HepG2 (cell line): ENCODE measurements at regions not wholly inside any gene's neighbourhood (a gene's known extent, or its start where the extent isn't known, plus 50 kb on each side); places are given as distances from the start of the nearest gene placed in this dataset.

Source experiments
- ATAC-seq: fragments of 200-7000 bp; cut with Tn5 transposase; 3 replicates; pipeline ENCODE4 v1.9.1; 2020; ENCODE audit warnings: mild to moderate bottlenecking, moderate library complexity
- BruUV-seq: library from RNA; stranded (reverse); fragments of 400-500 nt; replicated peaks from 2 replicates; lab custom pipeline; 2021; lab: Mats Ljungman, UMichigan
- CTCF ChIA-PET: fragments of 300-600 bp; formaldehyde crosslinking; extraction: SDS; loops from one replicate; lab custom pipeline; 2021; ENCODE audit warnings: low total read pairs, inconsistent platforms, low intra/inter-chr PET ratio; lab: Yijun Ruan, JAX
- POLR2A ChIA-PET: fragments of 350-600 bp; sonication (Branson Sonifier 250); formaldehyde crosslinking; loops from one replicate; lab custom pipeline; 2020; ENCODE audit warnings: antibody characterized with exemption, inconsistent platforms; lab: Yijun Ruan, JAX
- DNase-seq: peaks from one replicate; pipeline ENCODE4 v3.0.0-alpha.2; 2015; ENCODE audit warnings: low spot score
- FAIRE-seq: peaks from 3 replicates; lab custom pipeline; 2011; peaks lifted over from hg19 to GRCh38; lab: Jason Lieb, UNC
- H2AFZ ChIP-seq: one replicate; pipeline ENCODE4 v1.6.1; 2011; ENCODE audit warnings: low read length, inconsistent platforms
- H3K27ac ChIP-seq: fragments of 300-600 bp; 3 replicates; pipeline ENCODE4 v1.8.0; 2011; ENCODE audit warnings: mixed run types, mild to moderate bottlenecking, mixed read lengths, low read length, inconsistent platforms; ENCODE audit not compliant: insufficient read depth; ENCODE audit errors: extremely low read length
- H3K27me3 ChIP-seq, 2 experiments: fragments of 200-600 bp in 1 of 2; 2 replicates in 1 of 2; 3 replicates in 1 of 2; pipeline versions ENCODE4 v1.6.0 to v1.8.0; 2011; ENCODE audit warnings: low read length in 2 of 2, mild to moderate bottlenecking in 2 of 2, moderate library complexity in 2 of 2, inconsistent platforms in 1 of 2; ENCODE audit not compliant: insufficient read depth in 2 of 2, control insufficient read depth in 1 of 2
- H3K36me3 ChIP-seq, 2 experiments: fragments of 200-600 bp in 1 of 2; replicated peaks in 1 of 2; 2 replicates in 1 of 2; 3 replicates in 1 of 2; pipeline versions ENCODE4 v1.5.1 to v1.8.0; 2011; ENCODE audit warnings: low read length in 2 of 2, inconsistent platforms in 1 of 2; ENCODE audit not compliant: insufficient read depth in 2 of 2, control insufficient read depth in 1 of 2
- H3K4me1 ChIP-seq: 2 replicates; pipeline ENCODE4 v1.5.1; 2012; ENCODE audit warnings: low read length, inconsistent platforms; ENCODE audit not compliant: insufficient read depth
- H3K4me2 ChIP-seq: 2 replicates; pipeline ENCODE4 v1.6.0; 2011; ENCODE audit warnings: low read depth, low read length, inconsistent platforms
- H3K4me3 ChIP-seq, 3 experiments: fragments of 200-600 bp in 1 of 3; sonication (generic), shearing (Covaris generic) in 1 of 3; replicated peaks in 1 of 3; 2 replicates each; pipeline ENCODE4 v1.5.1; 2011 to 2016; ENCODE audit warnings: low read length in 3 of 3, inconsistent platforms in 2 of 3, low read depth in 2 of 3, mild to moderate bottlenecking in 2 of 3, control low read depth in 1 of 3, mixed read lengths in 1 of 3; ENCODE audit not compliant: insufficient read depth in 1 of 3
- H3K79me2 ChIP-seq: one replicate; pipeline ENCODE4 v1.6.1; 2011; ENCODE audit warnings: low read length, inconsistent platforms; ENCODE audit not compliant: insufficient read depth
- H3K9ac ChIP-seq: 2 replicates; pipeline ENCODE4 v1.6.0; 2011; ENCODE audit warnings: mild to moderate bottlenecking, low read depth, low read length, inconsistent platforms; ENCODE audit not compliant: insufficient read depth
- H3K9me3 ChIP-seq: 2 replicates; pipeline ENCODE4 v1.5.1; 2012; ENCODE audit warnings: mild to moderate bottlenecking, low read length
- H4K20me1 ChIP-seq: 2 replicates; pipeline ENCODE4 v1.6.0; 2011; ENCODE audit warnings: inconsistent platforms, mild to moderate bottlenecking, low read length, moderate library complexity; ENCODE audit not compliant: insufficient read depth
- LRRFIP1 ChIP-seq: sonication (generic); formaldehyde crosslinking; conservative IDR thresholded peaks from 2 replicates; pipeline ENCODE4 v1.4.0; 2020; ENCODE audit warnings: missing genetic modification reagents
- NCOA2 ChIP-seq: sonication (generic); formaldehyde crosslinking; IDR thresholded peaks from 2 replicates; pipeline ENCODE4 v1.8.0; 2022; ENCODE audit warnings: inconsistent platforms
- PAF1 ChIP-seq: IDR thresholded peaks from 2 replicates; pipeline ENCODE4 v1.6.1; 2016; ENCODE audit warnings: missing genetic modification reagents, missing compliant biosample characterization
- SMARCC2 ChIP-seq: fragments of 450-650 bp; IDR thresholded peaks from 2 replicates; pipeline ENCODE4 v1.6.1; 2017; ENCODE audit warnings: antibody characterized with exemption, mild to moderate bottlenecking
- SOX6 ChIP-seq, 2 experiments: fragments of 450-650 bp in 1 of 2; sonication (generic) in 1 of 2; formaldehyde crosslinking in 1 of 2; IDR thresholded peaks; 2 replicates each; pipeline versions ENCODE4 v1.4.0 to v1.6.1; 2017 to 2020; ENCODE audit warnings: antibody characterized with exemption in 1 of 2, mild to moderate bottlenecking in 1 of 2, missing genetic modification reagents in 1 of 2
- SYNCRIP ChIP-seq: fragments of 200-400 bp; formaldehyde crosslinking; IDR thresholded peaks from 2 replicates; pipeline ENCODE4 v1.6.1; 2018; ENCODE audit warnings: mild to moderate bottlenecking, low read depth, low read length; ENCODE audit not compliant: insufficient read depth
- ZNF414 ChIP-seq: sonication (generic); formaldehyde crosslinking; IDR thresholded peaks from 2 replicates; pipeline ENCODE4 v1.5.0; 2020; ENCODE audit warnings: missing genetic modification reagents
- ZNF564 ChIP-seq: sonication (generic); formaldehyde crosslinking; IDR thresholded peaks from 2 replicates; pipeline ENCODE4 v1.8.1; 2023; ENCODE audit warnings: mild to moderate bottlenecking, missing genetic modification reagents
- ZNF572 ChIP-seq: sonication (generic); formaldehyde crosslinking; IDR thresholded peaks from 2 replicates; pipeline ENCODE4 v1.5.1; 2020; ENCODE audit warnings: mild to moderate bottlenecking, missing genetic modification reagents
- ZNF772 ChIP-seq: sonication (generic); formaldehyde crosslinking; IDR thresholded peaks from 2 replicates; pipeline ENCODE4 v1.5.0; 2020; ENCODE audit warnings: mild to moderate bottlenecking, missing genetic modification reagents
- ZNF781 ChIP-seq: sonication (generic); formaldehyde crosslinking; IDR thresholded peaks from 2 replicates; pipeline ENCODE4 v1.5.1; 2020; ENCODE audit warnings: borderline replicate concordance, mild to moderate bottlenecking, missing genetic modification reagents; ENCODE audit errors: not compliant biosample characterization
- ZUFSP ChIP-seq: sonication (generic); formaldehyde crosslinking; IDR thresholded peaks from 2 replicates; pipeline ENCODE4 v1.9.0; 2021; ENCODE audit warnings: missing genetic modification reagents, mild to moderate bottlenecking, borderline replicate concordance
- WGBS: methylation state at CpG from one replicate; pipeline ENCODE4 v1.1.6; 2017; ENCODE audit warnings: low lambda C conversion rate; 5-methylcytosine and 5-hydroxymethylcytosine counted together
- in situ Hi-C: cut with HindIII; loops from 2 replicates; pipeline ENCODE4 v1.10.0; 2017; ENCODE audit warnings: low pct_unique_long_range_greater_than_20kb; ENCODE audit not compliant: extremely low pct_ligation_motif_present
- intact Hi-C: fragments of 100-400 bp; cut with micrococcal nuclease; formaldehyde crosslinking; loops from one replicate; pipeline ENCODE4 v1.10.0; 2022; ENCODE audit not compliant: unreplicated experiment

GRCh38 chr19:27674701-27675100 is 1538.2 kb downstream of the UQCRFS1 start:
- peaks cover 100% of the 10 kb centered on the region for H3K9me3 ChIP-seq

More at GRCh38 chr19:27674701-27675100, 1538.2 kb downstream of the UQCRFS1 start:
- H3K4me2 ChIP-seq, result no peak overlapping the region
- no TSS peak for BruUV-seq
- H3K27me3 ChIP-seq, result no peaks in the 10 kb centered on the region
- no peak overlapping the region for H2AFZ ChIP-seq
- intact Hi-C loops, result no loop called here
- CTCF ChIA-PET, result no interaction called here
- ATAC-seq (no peak), DNase-seq (no peak), FAIRE-seq (no peak)
- 40% methylated on average over 5 of the region's 10 CpGs for WGBS
- no peaks in the 10 kb centered on the region for H3K79me2 ChIP-seq
- in situ Hi-C loops, result no loop called here
- TF ChIP-seq ZUFSP (CRISPR knock-in tag) (no peak), SMARCC2 (no peak), SYNCRIP (no peak), PAF1 (CRISPR knock-in tag) (no peak), ZNF564 (CRISPR knock-in tag) (no peak), NCOA2 (no peak), ZNF572 (CRISPR knock-in tag) (no peak), ZNF772 (CRISPR knock-in tag) (no peak), ZNF414 (CRISPR knock-in tag) (no peak), LRRFIP1 (no peak), ZNF781 (CRISPR knock-in tag) (no peak), SOX6 (IDR thresholded peaks at IDR 0.05) (no peak), SOX6 (CRISPR knock-in tag; IDR thresholded peaks at IDR 0.05) (no peak)
- no peak overlapping the region for H3K9ac ChIP-seq
- POLR2A ChIA-PET, result no interaction called here
- H3K27ac ChIP-seq, result no peak overlapping the region
- H3K36me3 ChIP-seq, result no peaks in the 10 kb centered on the region
- no peaks in the 10 kb centered on the region for H4K20me1 ChIP-seq
- H3K4me3 ChIP-seq, result no peak overlapping the region
- H3K4me1 ChIP-seq, result no peaks in the 10 kb centered on the region
